ENCODE measurements at regions not wholly inside any gene's neighbourhood (a gene's known extent, or its start where the extent isn't known, plus 50 kb on each side); places are given as distances from the start of the nearest gene placed in this dataset.
"Not testable (repeated sequence)": the region's sequence is repeated elsewhere in the genome, so short reads cannot be mapped to it uniquely, and the experiment has no call there.

- TF ChIP-seq, protein P1, sequence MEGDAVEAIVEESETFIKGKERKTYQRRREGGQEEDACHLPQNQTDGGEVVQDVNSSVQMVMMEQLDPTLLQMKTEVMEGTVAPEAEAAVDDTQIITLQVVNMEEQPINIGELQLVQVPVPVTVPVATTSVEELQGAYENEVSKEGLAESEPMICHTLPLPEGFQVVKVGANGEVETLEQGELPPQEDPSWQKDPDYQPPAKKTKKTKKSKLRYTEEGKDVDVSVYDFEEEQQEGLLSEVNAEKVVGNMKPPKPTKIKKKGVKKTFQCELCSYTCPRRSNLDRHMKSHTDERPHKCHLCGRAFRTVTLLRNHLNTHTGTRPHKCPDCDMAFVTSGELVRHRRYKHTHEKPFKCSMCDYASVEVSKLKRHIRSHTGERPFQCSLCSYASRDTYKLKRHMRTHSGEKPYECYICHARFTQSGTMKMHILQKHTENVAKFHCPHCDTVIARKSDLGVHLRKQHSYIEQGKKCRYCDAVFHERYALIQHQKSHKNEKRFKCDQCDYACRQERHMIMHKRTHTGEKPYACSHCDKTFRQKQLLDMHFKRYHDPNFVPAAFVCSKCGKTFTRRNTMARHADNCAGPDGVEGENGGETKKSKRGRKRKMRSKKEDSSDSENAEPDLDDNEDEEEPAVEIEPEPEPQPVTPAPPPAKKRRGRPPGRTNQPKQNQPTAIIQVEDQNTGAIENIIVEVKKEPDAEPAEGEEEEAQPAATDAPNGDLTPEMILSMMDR (IDR thresholded peaks at IDR 0.05): not testable (repeated sequence)
- TF ChIP-seq POLR2A (IDR thresholded peaks at IDR 0.05): not testable (repeated sequence)
Observed at GRCh38 chr9:62550539-62550938, 1360.7 kb downstream of the SPATA31A7 start.
